ENCODE measurements at regions not wholly inside any gene's neighbourhood (a gene's known extent, or its start where the extent isn't known, plus 50 kb on each side); places are given as distances from the start of the nearest gene placed in this dataset.

GRCh38 chr20:59376109-59376841 lies 75.9 kb downstream of the EDN3 start:
- in situ Hi-C loops (cut with HindIII; ENCODE audit: low sequenced_read_pairs) = no loop called here

DNA sequence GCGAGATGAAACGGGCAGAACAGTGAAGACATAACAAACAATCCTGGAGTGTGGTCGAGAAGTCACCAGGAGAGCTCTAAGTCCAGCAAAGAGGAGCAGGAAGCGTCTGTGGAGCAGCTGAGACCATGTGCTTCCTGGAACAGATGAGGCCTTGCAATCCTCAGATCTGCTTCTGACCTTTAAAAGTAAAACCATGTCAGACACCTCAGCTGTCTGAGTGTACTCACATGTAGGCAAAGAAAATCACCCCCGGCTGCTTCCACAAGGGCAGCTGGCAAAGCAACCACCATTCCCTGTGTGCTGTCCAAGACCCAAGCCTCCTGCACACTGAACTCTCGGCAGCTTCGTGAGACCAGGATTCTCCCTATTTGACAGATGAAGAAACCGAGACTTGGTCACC lies 76.6 kb downstream of the EDN3 start:
- in situ Hi-C loops (cut with HindIII; ENCODE audit: low sequenced_read_pairs) = no loop called here

DNA sequence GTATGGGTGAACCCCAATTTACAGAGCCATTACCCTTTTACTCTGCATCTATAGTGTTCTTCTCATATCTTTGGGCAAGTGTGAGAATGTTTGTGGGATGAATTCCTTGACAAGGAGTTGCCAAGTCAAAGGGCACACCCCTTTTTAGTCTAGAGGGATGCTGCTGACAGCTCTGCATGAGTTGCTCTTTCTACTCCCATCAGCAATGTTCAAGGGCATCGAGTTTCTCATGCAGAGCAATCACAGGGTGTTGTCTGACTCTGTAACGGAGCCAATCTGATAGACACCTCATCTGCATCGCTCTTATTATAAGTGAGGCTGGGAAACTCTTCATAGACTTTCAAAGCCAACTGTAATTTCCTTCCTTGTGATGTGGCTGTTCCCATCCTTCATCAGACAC lies 77.4 kb downstream of the EDN3 start:
- in situ Hi-C loops (cut with HindIII; ENCODE audit: low sequenced_read_pairs) = no loop called here

GRCh38 chr20:59378396-59378795 lies 78.0 kb downstream of the EDN3 start:
- in situ Hi-C loops (cut with HindIII; ENCODE audit: low sequenced_read_pairs) = no loop called here

DNA sequence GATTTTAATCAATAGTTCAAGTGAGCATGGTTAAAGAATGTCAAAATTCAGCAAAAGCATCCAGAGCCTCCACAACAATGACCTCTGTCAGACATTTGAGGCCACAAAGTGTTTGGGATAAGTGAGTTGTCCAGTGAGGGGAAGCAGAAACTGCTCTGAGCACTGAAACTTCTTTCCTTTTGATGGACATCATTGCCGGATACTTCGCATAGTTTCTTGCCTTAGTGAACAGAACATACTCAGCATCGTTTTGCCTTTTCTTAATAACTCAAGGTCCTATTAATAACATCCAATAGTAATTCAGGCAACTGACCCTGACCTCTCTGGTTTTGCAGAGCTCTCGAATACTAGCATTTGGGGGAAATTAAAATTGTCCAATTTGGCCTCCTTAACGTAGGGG lies 78.6 kb downstream of the EDN3 start:
- in situ Hi-C loops (cut with HindIII; ENCODE audit: low sequenced_read_pairs) = no loop called here

DNA sequence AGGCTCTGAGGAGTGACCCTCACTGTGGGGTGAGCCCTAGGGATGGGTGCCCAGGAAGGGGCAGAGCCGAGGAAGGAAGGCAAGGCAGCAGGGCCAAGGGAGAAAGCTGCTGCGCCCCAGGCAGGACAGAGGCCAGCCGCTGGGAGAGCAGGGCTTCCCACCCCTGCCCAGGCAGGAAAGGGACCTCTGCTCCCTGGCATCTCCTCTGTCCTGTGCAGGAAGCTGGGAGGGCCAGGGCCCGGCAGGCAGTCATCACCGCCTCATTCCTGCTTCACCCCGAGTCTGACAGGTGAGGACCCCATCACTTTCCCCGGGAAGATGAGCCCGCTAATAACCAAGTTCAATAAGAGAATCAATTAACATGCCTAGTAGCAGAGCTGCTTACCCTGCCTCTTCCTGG lies 81.3 kb downstream of the EDN3 start:
- in situ Hi-C loops (cut with HindIII; ENCODE audit: low sequenced_read_pairs) = no loop called here

DNA sequence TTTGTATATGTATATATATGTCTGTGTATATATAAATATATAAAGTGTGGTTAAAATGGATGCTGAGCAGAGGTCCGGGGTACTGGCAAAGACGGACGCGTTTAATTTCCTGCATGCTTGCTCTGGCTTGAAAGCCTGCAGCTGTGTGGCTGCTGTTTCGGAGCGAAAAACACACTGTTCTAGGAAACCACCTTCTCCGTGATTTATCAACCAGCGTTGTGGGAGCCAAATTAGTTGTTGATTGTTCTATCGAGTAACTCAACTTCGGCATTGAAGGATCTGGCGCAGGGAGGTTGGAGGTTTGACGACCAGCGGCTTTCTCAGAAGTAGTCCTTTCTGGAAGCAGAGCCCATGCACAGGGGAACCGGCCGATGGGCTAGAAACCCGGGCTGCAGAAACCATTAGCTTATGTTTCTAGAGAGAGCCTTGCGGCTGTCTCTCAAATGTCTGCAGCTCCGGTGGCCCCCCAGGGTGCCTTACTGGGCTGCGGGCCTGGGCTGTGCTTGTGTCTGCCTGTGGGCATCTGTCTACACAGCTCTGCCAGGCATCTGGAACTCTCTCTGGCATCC lies 81.8 kb downstream of the EDN3 start:
- in situ Hi-C loops (cut with HindIII; ENCODE audit: low sequenced_read_pairs) = no loop called here

- in situ Hi-C loops (cut with HindIII; ENCODE audit: low sequenced_read_pairs) = no loop called here
Measured at GRCh38 chr20:59382907-59383306, 82.5 kb downstream of the EDN3 start.

GRCh38 chr20:59385038-59385437 lies 84.6 kb downstream of the EDN3 start:
- in situ Hi-C loops (cut with HindIII; ENCODE audit: low sequenced_read_pairs) = no loop called here

DNA sequence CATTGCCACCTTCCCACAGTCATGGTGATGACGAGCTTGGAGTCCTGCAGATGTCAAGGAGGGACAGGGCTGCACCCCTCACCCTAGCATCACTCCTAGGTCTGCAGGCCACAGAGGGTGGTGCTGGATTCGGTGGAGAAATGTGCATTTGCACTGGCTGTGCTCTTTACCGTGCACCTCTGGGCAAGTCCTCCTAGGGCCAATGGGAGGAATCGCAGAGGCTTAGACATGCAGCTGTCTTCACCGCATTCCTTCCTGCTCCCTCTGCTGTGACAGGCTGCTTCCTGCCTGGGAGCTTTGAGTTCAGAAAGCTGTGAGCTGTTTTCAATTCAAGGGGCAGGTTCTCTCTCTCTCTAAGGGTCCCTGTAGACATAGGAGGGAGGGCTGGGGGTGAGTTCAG lies 85.1 kb downstream of the EDN3 start:
- in situ Hi-C loops (cut with HindIII; ENCODE audit: low sequenced_read_pairs) = no loop called here

DNA sequence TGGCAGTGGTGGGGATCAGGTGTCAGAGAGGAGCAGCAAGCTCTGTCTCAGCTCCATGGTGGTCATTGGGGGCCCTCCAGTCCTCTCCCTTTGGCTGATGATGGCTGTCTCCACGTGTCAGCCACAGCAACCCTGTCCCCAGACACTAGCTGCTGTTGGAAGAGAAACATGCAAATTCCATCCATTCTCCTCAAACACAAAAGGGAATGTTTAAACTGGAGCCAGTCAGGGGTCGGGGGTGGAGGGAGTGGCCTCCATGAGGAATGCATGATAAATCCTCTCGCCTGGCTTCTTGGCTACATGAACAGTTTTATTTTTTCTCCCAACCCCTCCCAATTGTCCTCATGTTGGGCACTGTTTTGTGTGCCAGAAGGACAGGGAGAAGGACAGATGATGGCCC lies 86.4 kb downstream of the EDN3 start:
- in situ Hi-C loops (cut with HindIII; ENCODE audit: low sequenced_read_pairs) = no loop called here

GRCh38 chr20:59387891-59388290 lies 87.5 kb downstream of the EDN3 start:
- in situ Hi-C loops (cut with HindIII; ENCODE audit: low sequenced_read_pairs) = no loop called here

GRCh38 chr20:59388402-59388801 lies 88.0 kb downstream of the EDN3 start:
- in situ Hi-C loops (cut with HindIII; ENCODE audit: low sequenced_read_pairs) = no loop called here

DNA sequence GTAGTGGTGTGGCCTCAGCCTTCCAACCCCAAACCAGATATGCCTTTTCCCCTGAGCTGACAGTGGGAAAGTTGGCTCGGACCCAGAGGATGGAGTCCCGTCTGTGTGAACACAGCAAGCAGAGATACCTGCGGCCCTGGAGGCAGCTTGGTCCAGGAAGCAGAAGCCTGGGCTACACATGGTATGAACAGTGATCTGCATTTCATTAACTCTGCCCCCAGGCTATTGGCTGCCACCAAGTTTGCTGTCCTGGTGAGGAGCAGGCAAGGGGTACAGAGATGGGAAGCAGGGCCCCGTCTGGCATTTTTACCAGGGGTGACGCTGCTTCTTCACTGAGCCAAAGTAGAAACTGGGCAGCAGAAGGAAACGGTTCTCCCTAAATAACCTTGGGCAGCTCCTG lies 90.0 kb downstream of the EDN3 start:
- in situ Hi-C loops (cut with HindIII; ENCODE audit: low sequenced_read_pairs) = no loop called here

GRCh38 chr20:59391975-59392374 lies 91.6 kb downstream of the EDN3 start:
- in situ Hi-C loops (cut with HindIII; ENCODE audit: low sequenced_read_pairs) = no loop called here

DNA sequence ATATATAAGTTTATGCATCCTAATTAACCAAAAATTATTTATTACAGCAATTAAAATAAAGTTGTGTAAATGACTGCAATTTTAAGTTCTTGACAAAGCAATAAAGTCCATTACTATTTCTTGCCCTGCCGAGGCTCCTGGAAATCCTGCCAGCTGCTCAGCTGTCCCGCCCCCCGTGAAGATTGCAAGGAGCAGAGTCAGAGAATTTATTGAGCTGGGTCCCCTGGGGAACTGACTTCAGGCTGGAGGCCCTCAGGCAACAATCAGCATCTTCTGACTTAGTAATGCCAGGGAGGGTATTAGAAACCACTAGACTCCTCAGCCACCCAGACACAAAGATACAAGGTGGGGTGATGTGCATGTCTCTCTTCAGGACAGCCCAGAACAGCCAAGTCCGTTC lies 92.3 kb downstream of the EDN3 start:
- in situ Hi-C loops (cut with HindIII; ENCODE audit: low sequenced_read_pairs) = no loop called here

DNA sequence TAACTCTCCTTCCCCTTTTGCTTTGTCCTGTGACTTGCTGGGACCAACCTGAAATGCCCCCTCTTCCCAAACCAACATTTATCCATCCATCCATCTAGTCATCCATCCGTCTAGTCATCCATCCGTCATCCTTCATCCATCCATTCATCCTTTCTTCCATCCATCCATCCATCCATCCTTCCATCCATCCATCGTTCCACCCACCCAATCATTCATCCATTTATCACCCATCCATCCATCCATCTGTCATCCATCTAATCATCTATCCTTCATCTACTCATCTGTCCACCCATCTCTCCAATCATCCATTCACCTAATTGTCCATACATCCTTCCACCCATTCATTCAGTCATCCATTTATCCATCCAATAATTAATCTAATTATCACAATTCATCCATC lies 92.7 kb downstream of the EDN3 start:
- in situ Hi-C loops (cut with HindIII; ENCODE audit: low sequenced_read_pairs) = no loop called here

DNA sequence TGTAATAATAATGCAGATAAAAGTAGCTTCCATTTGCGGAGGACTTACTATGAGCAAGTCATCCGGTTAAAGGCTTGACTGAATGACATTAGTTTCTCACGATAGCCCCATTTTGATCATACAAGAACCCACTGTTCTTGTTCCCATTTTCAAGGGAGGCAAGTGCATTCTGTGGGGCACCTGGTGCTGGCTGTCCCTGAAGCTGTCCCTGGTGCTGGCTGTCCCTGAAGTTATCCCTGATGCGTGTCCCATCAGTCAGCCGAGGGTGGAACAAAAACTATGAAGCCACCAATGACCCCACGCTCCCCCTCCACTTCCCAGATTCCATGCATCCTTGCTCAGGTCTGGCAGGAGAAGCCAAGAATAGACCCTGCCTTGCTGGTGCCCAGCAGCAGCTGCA lies 95.3 kb downstream of the EDN3 start:
- in situ Hi-C loops (cut with HindIII; ENCODE audit: low sequenced_read_pairs) = no loop called here

DNA sequence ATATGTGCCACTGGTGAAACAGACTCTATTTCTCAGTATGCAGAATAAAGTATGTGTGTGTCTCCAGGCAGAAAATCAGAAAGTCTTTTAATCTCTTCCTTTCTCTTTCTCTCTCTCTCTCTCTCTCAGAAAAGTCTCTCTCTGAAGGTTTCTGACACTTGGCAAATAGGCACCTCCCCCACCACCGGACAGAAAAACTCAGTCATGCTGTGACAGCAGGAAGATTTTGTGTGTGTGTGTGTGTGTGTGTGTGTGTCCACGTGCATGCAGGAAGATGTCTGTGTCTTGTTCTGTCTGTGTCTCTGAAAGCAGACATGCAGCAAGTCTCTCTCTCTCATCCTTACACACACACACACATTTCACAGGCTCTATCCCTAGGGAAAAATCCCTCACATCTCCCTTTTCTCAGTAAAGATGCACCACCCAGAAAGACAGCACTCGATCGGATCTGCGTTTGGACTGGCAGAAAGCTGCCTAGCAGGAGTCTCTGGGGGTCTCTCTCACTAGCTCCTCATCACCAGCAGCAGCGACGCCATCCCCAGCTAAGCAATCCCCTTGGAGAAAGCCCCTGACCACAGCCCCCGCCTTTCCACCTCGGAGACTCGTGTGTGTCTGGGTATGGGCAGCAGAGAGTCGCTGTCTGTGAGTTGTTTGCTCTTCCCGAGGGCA lies 98.3 kb downstream of the EDN3 start:
- in situ Hi-C loops (cut with HindIII; ENCODE audit: low sequenced_read_pairs) = no loop called here

DNA sequence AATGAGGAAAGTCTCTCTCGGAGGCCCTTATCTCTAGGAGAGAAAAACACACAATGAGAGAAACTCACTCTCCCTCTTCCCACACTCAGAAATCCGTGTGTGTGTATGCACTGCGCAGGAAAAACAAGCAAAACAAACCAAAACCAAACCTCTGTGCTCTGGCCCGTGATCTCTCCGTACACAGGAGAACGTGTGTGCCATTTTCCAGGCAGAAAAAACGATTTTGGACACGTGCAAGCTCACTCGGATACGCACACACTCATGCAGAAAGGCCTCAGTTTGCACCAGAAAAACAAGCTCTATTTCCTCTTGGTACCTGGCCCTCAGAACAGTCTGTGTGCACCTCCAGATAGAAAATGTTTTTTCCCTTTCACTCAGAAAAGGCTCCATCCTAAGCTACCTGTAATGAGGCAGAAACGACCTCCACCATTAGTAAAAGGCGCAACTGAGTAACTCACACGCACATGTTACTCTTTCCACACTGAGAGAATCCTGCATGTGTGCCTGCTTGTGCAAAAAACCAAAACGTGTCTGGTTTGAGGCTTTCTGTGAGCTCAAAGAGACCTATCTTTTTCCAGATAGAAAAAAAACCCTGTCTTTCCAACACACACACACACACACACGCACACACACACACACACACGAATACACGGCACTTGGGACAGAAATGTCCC lies 99.2 kb downstream of the EDN3 start:
- in situ Hi-C loops (cut with HindIII; ENCODE audit: low sequenced_read_pairs) = no loop called here

DNA sequence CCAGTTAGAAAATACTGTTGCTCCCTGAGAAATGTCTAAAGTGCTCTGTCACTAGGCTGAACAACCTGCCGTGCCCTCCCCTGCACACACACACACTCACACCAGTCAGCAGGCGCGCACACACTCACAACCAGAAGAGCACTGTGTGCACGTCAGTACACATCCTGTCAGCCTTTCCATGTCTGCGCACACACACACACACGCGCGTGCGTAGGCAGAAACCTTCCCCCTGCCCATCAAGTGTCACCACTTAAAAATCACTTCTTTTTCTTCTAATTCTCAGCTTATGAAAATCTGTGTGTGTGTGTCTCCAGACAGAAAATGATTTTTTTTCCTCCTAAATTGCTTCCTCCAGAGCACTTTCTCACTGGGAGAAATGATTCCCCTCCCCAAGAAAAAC lies 100.3 kb downstream of the EDN3 start:
- in situ Hi-C loops (cut with HindIII; ENCODE audit: low sequenced_read_pairs) = no loop called here

- in situ Hi-C loops (cut with HindIII; ENCODE audit: low sequenced_read_pairs) = no loop called here
Measured at GRCh38 chr20:59402681-59403080, 102.3 kb downstream of the EDN3 start.
